ENCODE measurements at regions not wholly inside any gene's neighbourhood (a gene's known extent, or its start where the extent isn't known, plus 50 kb on each side); places are given as distances from the start of the nearest gene placed in this dataset.
"Not testable (repeated sequence)": the region's sequence is repeated elsewhere in the genome, so short reads cannot be mapped to it uniquely, and the experiment has no call there.

GRCh38 chr5:152601806-152602732, 197.0 kb upstream of the NMUR2 start:
- TF ChIP-seq CTCF (IDR thresholded peaks at IDR 0.05; ENCODE audit: insufficient read depth, low read length) = no peak
- TF ChIP-seq REST (IDR thresholded peaks at IDR 0.05; ENCODE audit: insufficient replicate concordance, low read depth) = no peak
- no peak for TF ChIP-seq SPI1 (IDR thresholded peaks at IDR 0.05; ENCODE audit: borderline replicate concordance, low read depth)
- no peak for TF ChIP-seq POLR2AphosphoS5 (IDR thresholded peaks at IDR 0.05; ENCODE audit: low read depth)
- H3K4me3 ChIP-seq (replicated peaks; ENCODE audit: insufficient read depth, low read length) = no peak overlapping the region
- DNase-seq (ENCODE audit: low read depth in 1 of 2, low spot score in 1 of 2) = no peak
- H3K27me3 ChIP-seq (ENCODE audit: insufficient read depth, poor library complexity, severe bottlenecking) = no peaks in the 10 kb centered on the region
- no peak overlapping the region for H3K27ac ChIP-seq (replicated peaks)

GRCh38 chr5:152606050-152606449, 201.0 kb upstream of the NMUR2 start:
- not testable (repeated sequence) for H3K27ac ChIP-seq (replicated peaks); DNase-seq (ENCODE audit: low read depth in 1 of 2, low spot score in 1 of 2); H3K4me3 ChIP-seq (replicated peaks; ENCODE audit: insufficient read depth, low read length); H3K27me3 ChIP-seq (ENCODE audit: insufficient read depth, poor library complexity, severe bottlenecking)

GRCh38 chr5:152606776-152607364, 201.8 kb upstream of the NMUR2 start:
- Histone ChIP-seq H3K4me3 (replicated peaks; ENCODE audit: insufficient read depth, low read length) (no peak overlapping the region), H3K27ac (replicated peaks) (no peak overlapping the region), H3K27me3 (ENCODE audit: insufficient read depth, poor library complexity, severe bottlenecking) (no peaks in the 10 kb centered on the region)
- TF ChIP-seq SPI1 (IDR thresholded peaks at IDR 0.05; ENCODE audit: borderline replicate concordance, low read depth) (no peak), POLR2AphosphoS5 (IDR thresholded peaks at IDR 0.05; ENCODE audit: low read depth) (no peak), CTCF (IDR thresholded peaks at IDR 0.05; ENCODE audit: insufficient read depth, low read length) (no peak), REST (IDR thresholded peaks at IDR 0.05; ENCODE audit: insufficient replicate concordance, low read depth) (no peak), GABPA (IDR thresholded peaks at IDR 0.05; ENCODE audit: low read depth) (no peak)
- no peak for DNase-seq (ENCODE audit: low read depth in 1 of 2, low spot score in 1 of 2)

GRCh38 chr5:152607401-152608160, 202.5 kb upstream of the NMUR2 start:
- no peak overlapping the region for H3K4me3 ChIP-seq (replicated peaks; ENCODE audit: insufficient read depth, low read length)
- no peak for DNase-seq (ENCODE audit: low read depth in 1 of 2, low spot score in 1 of 2)
- TF ChIP-seq CTCF (IDR thresholded peaks at IDR 0.05; ENCODE audit: insufficient read depth, low read length) (no peak), SPI1 (IDR thresholded peaks at IDR 0.05; ENCODE audit: borderline replicate concordance, low read depth) (no peak), REST (IDR thresholded peaks at IDR 0.05; ENCODE audit: insufficient replicate concordance, low read depth) (no peak), POLR2AphosphoS5 (IDR thresholded peaks at IDR 0.05; ENCODE audit: low read depth) (no peak), GABPA (IDR thresholded peaks at IDR 0.05; ENCODE audit: low read depth) (no peak)
- no peak overlapping the region for H3K27ac ChIP-seq (replicated peaks)
- H3K27me3 ChIP-seq (ENCODE audit: insufficient read depth, poor library complexity, severe bottlenecking) = no peaks in the 10 kb centered on the region
